Activated CD8-positive, alpha-beta T cell treated with anti-CD3 and anti-CD28 coated beads for 36 hours (primary cell): ENCODE measurements at regions not wholly inside any gene's neighbourhood (a gene's known extent, or its start where the extent isn't known, plus 50 kb on each side); places are given as distances from the start of the nearest gene placed in this dataset.

Source experiments
- ATAC-seq: fragments of 200-7000 bp; cut with Tn5 transposase; one replicate; pipeline ENCODE4 v1.10.0; 2021; ENCODE audit warnings: mild to moderate bottlenecking, moderate library complexity
- CTCF ChIA-PET: fragments of 350-600 bp; sonication (Branson Sonifier 250); formaldehyde crosslinking; loops from one replicate; lab custom pipeline; 2021; ENCODE audit warnings: antibody characterized with exemption; lab: Charles Lee
- POLR2A ChIA-PET: fragments of 350-600 bp; sonication (Branson Sonifier 250); formaldehyde crosslinking; loops from one replicate; lab custom pipeline; 2021; ENCODE audit warnings: antibody characterized with exemption; lab: Charles Lee
- DNase-seq: peaks from one replicate; pipeline ENCODE4 v3.0.0-alpha.2; 2020
- H3K27ac Mint-ChIP-seq: one replicate; pipeline ENCODE4 v1.8.0; 2021; ENCODE audit warnings: mild to moderate bottlenecking, mixed read lengths
- H3K27me3 Mint-ChIP-seq: one replicate; pipeline ENCODE4 v1.8.0; 2021; ENCODE audit warnings: mixed read lengths
- H3K36me3 Mint-ChIP-seq: one replicate; pipeline ENCODE4 v1.8.0; 2021; ENCODE audit warnings: low read depth, mixed read lengths
- H3K4me1 Mint-ChIP-seq: one replicate; pipeline ENCODE4 v1.8.0; 2021; ENCODE audit warnings: low read depth, mixed read lengths
- H3K4me3 Mint-ChIP-seq: one replicate; pipeline ENCODE4 v1.8.0; 2021; ENCODE audit warnings: mild to moderate bottlenecking, moderate library complexity, mixed read lengths
- H3K9me3 Mint-ChIP-seq: one replicate; pipeline ENCODE4 v1.8.0; 2021; ENCODE audit warnings: mixed read lengths
- CTCF ChIP-seq: fragments of 200-600 bp; IDR thresholded peaks from one replicate; pipeline ENCODE4 v1.8.0; 2022; ENCODE audit warnings: antibody characterized with exemption, mild to moderate bottlenecking
- intact Hi-C: fragments of 100-400 bp; cut with micrococcal nuclease; formaldehyde crosslinking; loops from one replicate; pipeline ENCODE4 v1.10.0; 2022

- TF ChIP-seq CTCF, result no peak
- H3K27me3 Mint-ChIP-seq, result no peaks in the 10 kb centered on the region
- H3K27ac Mint-ChIP-seq, result no peak overlapping the region
- H3K4me3 Mint-ChIP-seq, result no peak overlapping the region
- H3K9me3 Mint-ChIP-seq, result peaks cover 5% of the 10 kb centered on the region
- ChIA-PET CTCF (no interaction called here), POLR2A (no interaction called here)
- DNase-seq (no peak), ATAC-seq (no peak)
- no peaks in the 10 kb centered on the region for H3K36me3 Mint-ChIP-seq
- intact Hi-C loops, result no loop called here
- H3K4me1 Mint-ChIP-seq, result no peaks in the 10 kb centered on the region
Observed at GRCh38 chr5:162301356-162301755, 233.8 kb downstream of the GABRG2 start.

GRCh38 chr5:162323466-162323865 is 255.9 kb downstream of the GABRG2 start:
- ATAC-seq (no peak), DNase-seq (no peak)
- intact Hi-C loops, result no loop called here
- Mint-ChIP-seq H3K27me3 (no peaks in the 10 kb centered on the region), H3K4me3 (no peak overlapping the region), H3K36me3 (no peaks in the 10 kb centered on the region), H3K27ac (no peak overlapping the region), H3K4me1 (no peaks in the 10 kb centered on the region), H3K9me3 (peaks cover 8% of the 10 kb centered on the region)
- TF ChIP-seq CTCF, result no peak
- POLR2A ChIA-PET, result no interaction called here
- CTCF ChIA-PET, result no interaction called here

- ATAC-seq, result no peak
- H3K4me1 Mint-ChIP-seq, result no peaks in the 10 kb centered on the region
- intact Hi-C loops, result no loop called here
Observed at GRCh38 chr5:162324328-162324727, 256.8 kb downstream of the GABRG2 start.

GRCh38 chr5:162325143-162325727 is 257.7 kb downstream of the GABRG2 start:
- TF ChIP-seq CTCF, result no peak
- H3K9me3 Mint-ChIP-seq, result peaks cover 14% of the 10 kb centered on the region
- ChIA-PET CTCF (interaction anchor here (0.6 kb wide), 1 partner anchor 157 kb away, joined by 3 read pairs; no protein-coding TSS in a partner anchor), POLR2A (no interaction called here)
- H3K4me1 Mint-ChIP-seq, result no peaks in the 10 kb centered on the region
- no peak overlapping the region for H3K27ac Mint-ChIP-seq
- H3K4me3 Mint-ChIP-seq, result no peak overlapping the region
- DNase-seq (no peak), ATAC-seq (no peak)
- no peaks in the 10 kb centered on the region for H3K36me3 Mint-ChIP-seq
- intact Hi-C loops, result no loop called here
- no peaks in the 10 kb centered on the region for H3K27me3 Mint-ChIP-seq

More at GRCh38 chr5:162324328-162324727, 256.8 kb downstream of the GABRG2 start:
- Mint-ChIP-seq H3K9me3 (peaks cover 11% of the 10 kb centered on the region), H3K27ac (no peak overlapping the region), H3K27me3 (no peaks in the 10 kb centered on the region), H3K4me3 (no peak overlapping the region), H3K36me3 (no peaks in the 10 kb centered on the region)
- ChIA-PET CTCF (no interaction called here), POLR2A (no interaction called here)
- no peak for DNase-seq
- no peak for TF ChIP-seq CTCF

- Mint-ChIP-seq H3K27me3 (no peaks in the 10 kb centered on the region), H3K4me3 (no peak overlapping the region), H3K36me3 (no peaks in the 10 kb centered on the region), H3K27ac (no peak overlapping the region), H3K9me3 (peaks cover 2% of the 10 kb centered on the region), H3K4me1 (no peaks in the 10 kb centered on the region)
- DNase-seq (no peak), ATAC-seq (no peak)
- ChIA-PET CTCF (no interaction called here), POLR2A (no interaction called here)
- no peak for TF ChIP-seq CTCF
- intact Hi-C loops, result no loop called here
Observed at GRCh38 chr5:162334944-162335343, 267.4 kb downstream of the GABRG2 start.
